SK-N-SH (cell line): ENCODE measurements at regions not wholly inside any gene's neighbourhood (a gene's known extent, or its start where the extent isn't known, plus 50 kb on each side); places are given as distances from the start of the nearest gene placed in this dataset.

Experiments
- CTCF ChIA-PET: fragments of 300-600, 350-600 bp; formaldehyde crosslinking; extraction: SDS; loops from one replicate; lab custom pipeline; 2021; lab: Yijun Ruan, JAX
- POLR2A ChIA-PET: fragments of 350-600 bp; sonication (Branson Sonifier 250); formaldehyde crosslinking; extraction: SDS; loops from one replicate; lab custom pipeline; 2020; ENCODE audit warnings: antibody characterized with exemption, inconsistent platforms; lab: Yijun Ruan, JAX
- DNase-seq: peaks from one replicate; pipeline ENCODE4 v3.0.0; 2012
- H2AFZ ChIP-seq: fragments of 200-600 bp; sonication (generic); 2 replicates; pipeline ENCODE4 v1.8.1; 2016; ENCODE audit warnings: antibody characterized with exemption, mild to moderate bottlenecking, low read depth
- H3F3A ChIP-seq: fragments of 200-600 bp; sonication (generic); replicated peaks from 2 replicates; pipeline ENCODE3; 2016; ENCODE audit warnings: antibody characterized with exemption, mild to moderate bottlenecking; ENCODE audit not compliant: insufficient read depth
- H3K27ac ChIP-seq, 2 experiments: fragments of 200-500 bp in 1 of 2; fragments of 200-600 bp in 1 of 2; sonication (Bioruptor generic) in 1 of 2; sonication (generic), shearing (Covaris generic) in 1 of 2; 2 replicates each; pipeline versions ENCODE4 v1.5.1 to v1.6.1; 2014 to 2016; ENCODE audit warnings: low read depth in 2 of 2, inconsistent platforms in 1 of 2, low read length in 1 of 2, mild to moderate bottlenecking in 1 of 2, mixed read lengths in 1 of 2
- H3K27me3 ChIP-seq: fragments of 200-600 bp; sonication (generic), shearing (Covaris generic); 2 replicates; pipeline ENCODE4 v1.6.1; 2016; ENCODE audit warnings: mixed run types; ENCODE audit not compliant: insufficient read depth
- H3K36me3 ChIP-seq, 2 experiments: fragments of 200-500 bp in 1 of 2; fragments of 200-600 bp in 1 of 2; sonication (Bioruptor generic) in 1 of 2; sonication (generic) in 1 of 2; replicated peaks in 1 of 2; 2 replicates each; pipeline versions ENCODE3 to v1.5.1; 2014 to 2016; ENCODE audit warnings: low read length in 1 of 2, mild to moderate bottlenecking in 1 of 2; ENCODE audit not compliant: insufficient read depth in 2 of 2, control insufficient read depth in 1 of 2
- H3K4me1 ChIP-seq, 2 experiments: fragments of 200-500 bp in 1 of 2; fragments of 200-600 bp in 1 of 2; sonication (Bioruptor generic) in 1 of 2; sonication (generic), shearing (Covaris generic) in 1 of 2; 2 replicates each; pipeline versions ENCODE4 v1.5.1 to v1.6.1; 2014 to 2016; ENCODE audit warnings: low read depth in 1 of 2, low read length in 1 of 2, mixed run types in 1 of 2; ENCODE audit not compliant: insufficient read depth in 2 of 2, control insufficient read depth in 1 of 2
- H3K4me2 ChIP-seq: fragments of 200-600 bp; sonication (generic), shearing (Covaris generic); 2 replicates; pipeline ENCODE4 v1.6.1; 2017; ENCODE audit warnings: mixed run types
- H3K4me3 ChIP-seq, 2 experiments: fragments of 200-500 bp in 1 of 2; fragments of 200-600 bp in 1 of 2; sonication (Bioruptor generic) in 1 of 2; sonication (generic), shearing (Covaris generic) in 1 of 2; 2 replicates each; pipeline versions ENCODE4 v1.5.1 to v1.8.1; 2014 to 2016; ENCODE audit warnings: low read depth in 2 of 2, inconsistent platforms in 1 of 2, low read length in 1 of 2, mild to moderate bottlenecking in 1 of 2, mixed read lengths in 1 of 2, moderate library complexity in 1 of 2
- H3K79me2 ChIP-seq: fragments of 200-600 bp; sonication (generic); 2 replicates; pipeline ENCODE4 v1.8.1; 2017; ENCODE audit warnings: mild to moderate bottlenecking; ENCODE audit not compliant: insufficient read depth
- H3K9ac ChIP-seq: fragments of 200-600 bp; sonication (generic); 2 replicates; pipeline ENCODE4 v1.6.1; 2017; ENCODE audit warnings: mixed run types
- H3K9me2 ChIP-seq: fragments of 200-600 bp; sonication (generic); 2 replicates; pipeline ENCODE4 v1.6.1; 2017; ENCODE audit warnings: mixed run types
- H3K9me3 ChIP-seq: fragments of 200-600 bp; sonication (generic); 2 replicates; pipeline ENCODE4 v1.6.1; 2017; ENCODE audit warnings: mixed run types, mild to moderate bottlenecking, moderate library complexity
- H4K20me1 ChIP-seq: fragments of 200-600 bp; sonication (generic); 2 replicates; pipeline ENCODE4 v1.6.1; 2017; ENCODE audit warnings: mild to moderate bottlenecking, mixed run types; ENCODE audit not compliant: insufficient read depth
- CTCF ChIP-seq: fragments of 200-600 bp; sonication (generic); IDR thresholded peaks from 2 replicates; pipeline ENCODE4 v1.6.1; 2017; ENCODE audit warnings: antibody characterized with exemption, mild to moderate bottlenecking, moderate library complexity
- FOXJ3 ChIP-seq: sonication (generic); formaldehyde crosslinking; IDR thresholded peaks from 2 replicates; pipeline ENCODE4 v1.5.1; 2020; ENCODE audit warnings: mild to moderate bottlenecking, missing genetic modification reagents
- GABPA ChIP-seq: IDR thresholded peaks from 2 replicates; pipeline ENCODE4 v1.4.0; 2012; ENCODE audit warnings: low read depth, mild to moderate bottlenecking
- GATA2 ChIP-seq: sonication (generic); formaldehyde crosslinking; IDR thresholded peaks from 2 replicates; pipeline ENCODE4 v1.5.0; 2020; ENCODE audit warnings: mild to moderate bottlenecking, missing genetic modification reagents
- JUND ChIP-seq: IDR thresholded peaks from 2 replicates; pipeline ENCODE4 v1.4.0; 2012
- MAX ChIP-seq: IDR thresholded peaks from 2 replicates; pipeline ENCODE4 v1.4.0; 2012; ENCODE audit warnings: low read depth
- POLR2AphosphoS5 ChIP-seq: IDR thresholded peaks from 2 replicates; pipeline ENCODE4 v1.6.1; 2012; ENCODE audit warnings: low read depth, low read length
- RCOR1 ChIP-seq: fragments of 150-350 bp; IDR thresholded peaks from 2 replicates; pipeline ENCODE4 v1.6.1; 2017; ENCODE audit warnings: antibody characterized with exemption, low read length
- RFX5 ChIP-seq: IDR thresholded peaks from 2 replicates; pipeline ENCODE4 v1.6.1; 2012; ENCODE audit warnings: mild to moderate bottlenecking, improper control_type of control experiment, low read length
- RXRA ChIP-seq: IDR thresholded peaks from 2 replicates; pipeline ENCODE4 v1.4.0; 2012; ENCODE audit warnings: low read depth, mild to moderate bottlenecking, borderline replicate concordance
- SMC3 ChIP-seq: IDR thresholded peaks from 2 replicates; pipeline ENCODE4 v1.6.1; 2012; ENCODE audit warnings: low read depth, low read length, improper control_type of control experiment
- TCF12 ChIP-seq: IDR thresholded peaks from 2 replicates; pipeline ENCODE4 v1.4.0; 2012
- ZBTB33 ChIP-seq: IDR thresholded peaks from 2 replicates; pipeline ENCODE4 v1.4.0; 2012; ENCODE audit warnings: low read depth, borderline replicate concordance
- WGBS: methylation state at CpG from one replicate; pipeline ENCODE4 v1.1.6; 2017; ENCODE audit warnings: low lambda C conversion rate; 5-methylcytosine and 5-hydroxymethylcytosine counted together

- 65% methylated on average over 1 of the region's 1 CpG for WGBS
- Histone ChIP-seq H2AFZ (no peak overlapping the region), H3F3A (no peaks in the 10 kb centered on the region), H3K27ac (no peak overlapping the region), H3K4me1 (peaks cover 0 to 5% of the 10 kb centered on the region in 2 experiments; a peak in 1 of 4 replicates), H3K27me3 (no peaks in the 10 kb centered on the region), H3K4me3 (no peak overlapping the region), H3K9ac (no peak overlapping the region), H3K79me2 (no peaks in the 10 kb centered on the region), H3K4me2 (no peak overlapping the region), H3K9me3 (no peaks in the 10 kb centered on the region), H3K9me2 (no peaks in the 10 kb centered on the region), H4K20me1 (no peaks in the 10 kb centered on the region), H3K36me3 (no peaks in the 10 kb centered on the region)
- POLR2A ChIA-PET, result no interaction called here
- no peak for TF ChIP-seq MAX
- no peak for DNase-seq
- CTCF ChIA-PET, result interaction anchor here (1.0 to 1.9 kb wide), 3 partner anchors 9 to 67 kb away, joined by 4 to 5 read pairs (median 5); no protein-coding TSS in a partner anchor
These were observed 277.4 kb downstream of the FZD1 start for GRCh38 chr7:91541641-91542040.

- POLR2A ChIA-PET, result no interaction called here
- no peak for DNase-seq
- Histone ChIP-seq H2AFZ (no peak overlapping the region), H3K79me2 (no peaks in the 10 kb centered on the region), H3K27me3 (no peaks in the 10 kb centered on the region), H3K4me3 (no peak overlapping the region), H3K27ac (no peak overlapping the region), H3K9me3 (no peaks in the 10 kb centered on the region), H3K9ac (no peak overlapping the region), H3K4me2 (no peak overlapping the region), H4K20me1 (no peaks in the 10 kb centered on the region), H3F3A (no peaks in the 10 kb centered on the region), H3K4me1 (no peaks in the 10 kb centered on the region; a peak in 1 of 4 replicates), H3K9me2 (no peaks in the 10 kb centered on the region), H3K36me3 (no peaks in the 10 kb centered on the region)
- CTCF ChIA-PET, result interaction anchor here (0.8 kb wide), 2 partner anchors 16 to 112 kb away, joined by 4 read pairs; no protein-coding TSS in a partner anchor
- TF ChIP-seq RCOR1 (no peak), RFX5 (peak; percentile 95), MAX (no peak)
- WGBS, result 21% methylated on average over 1 of the region's 1 CpG
These were observed 279.4 kb downstream of the FZD1 start for GRCh38 chr7:91543646-91544045.

- Histone ChIP-seq H3K9ac (no peak overlapping the region), H3K9me3 (no peaks in the 10 kb centered on the region), H4K20me1 (no peaks in the 10 kb centered on the region), H3K27me3 (no peaks in the 10 kb centered on the region), H3K9me2 (no peaks in the 10 kb centered on the region), H3F3A (no peaks in the 10 kb centered on the region), H3K79me2 (no peaks in the 10 kb centered on the region), H3K4me3 (no peak overlapping the region), H3K4me2 (no peak overlapping the region), H3K36me3 (no peaks in the 10 kb centered on the region), H3K4me1 (peaks cover 11 to 19% of the 10 kb centered on the region in 2 experiments; a peak in 3 of 4 replicates), H2AFZ (no peak overlapping the region), H3K27ac (no peak overlapping the region)
- WGBS, result 29% methylated on average over 1 of the region's 1 CpG
- no peak for TF ChIP-seq FOXJ3 (CRISPR knock-in tag)
- TF ChIP-seq POLR2AphosphoS5, result no peak
- no peak for TF ChIP-seq RFX5
- no peak for TF ChIP-seq TCF12
- TF ChIP-seq GATA2 (CRISPR knock-in tag), result no peak
- TF ChIP-seq SMC3, result no peak
- no peak for TF ChIP-seq RXRA
- no peak for TF ChIP-seq CTCF
- no peak for TF ChIP-seq ZBTB33
- TF ChIP-seq RCOR1, result no peak
- no peak for TF ChIP-seq JUND
- TF ChIP-seq GABPA, result no peak
- DNase-seq, result no peak
- ChIA-PET POLR2A (no interaction called here), CTCF (interaction anchor here (0.6 kb wide), 1 partner anchor 10 kb away, joined by 3 read pairs; no protein-coding TSS in a partner anchor)
These were observed 285.6 kb downstream of the FZD1 start for GRCh38 chr7:91549878-91550277.
